Activated CD4-positive, alpha-beta T cell treated with anti-CD3 and anti-CD28 coated beads, Interleukin-2, amount 50 U/mL, for 4 hours (primary cell): ENCODE measurements at regions not wholly inside any gene's neighbourhood (a gene's known extent, or its start where the extent isn't known, plus 50 kb on each side); places are given as distances from the start of the nearest gene placed in this dataset.

Experiments
- DNase-seq, 2 experiments: peaks; one replicate each; pipeline ENCODE4 v3.0.0-alpha.2; 2020

DNA sequence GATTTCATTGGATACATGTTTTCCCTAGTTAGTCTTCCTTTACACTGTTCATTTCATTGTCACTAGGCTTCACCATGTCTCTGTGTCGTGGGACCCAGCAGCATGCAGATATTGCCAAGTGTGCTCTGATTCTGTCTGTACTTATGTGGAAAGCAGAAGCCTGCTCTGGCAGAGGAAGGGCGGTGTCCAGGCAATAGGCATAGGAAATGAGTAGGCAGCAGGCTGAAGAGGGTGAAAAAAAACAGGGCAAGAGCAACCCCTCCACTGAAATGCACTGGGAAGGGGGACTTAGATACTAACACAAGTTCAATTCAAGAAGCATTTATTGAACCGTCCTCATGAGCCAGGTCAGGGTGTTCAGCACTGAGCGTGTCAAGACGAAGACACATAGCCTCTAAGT lies 85.2 kb upstream of the VAV3 start:
- DNase-seq: no peak

DNA sequence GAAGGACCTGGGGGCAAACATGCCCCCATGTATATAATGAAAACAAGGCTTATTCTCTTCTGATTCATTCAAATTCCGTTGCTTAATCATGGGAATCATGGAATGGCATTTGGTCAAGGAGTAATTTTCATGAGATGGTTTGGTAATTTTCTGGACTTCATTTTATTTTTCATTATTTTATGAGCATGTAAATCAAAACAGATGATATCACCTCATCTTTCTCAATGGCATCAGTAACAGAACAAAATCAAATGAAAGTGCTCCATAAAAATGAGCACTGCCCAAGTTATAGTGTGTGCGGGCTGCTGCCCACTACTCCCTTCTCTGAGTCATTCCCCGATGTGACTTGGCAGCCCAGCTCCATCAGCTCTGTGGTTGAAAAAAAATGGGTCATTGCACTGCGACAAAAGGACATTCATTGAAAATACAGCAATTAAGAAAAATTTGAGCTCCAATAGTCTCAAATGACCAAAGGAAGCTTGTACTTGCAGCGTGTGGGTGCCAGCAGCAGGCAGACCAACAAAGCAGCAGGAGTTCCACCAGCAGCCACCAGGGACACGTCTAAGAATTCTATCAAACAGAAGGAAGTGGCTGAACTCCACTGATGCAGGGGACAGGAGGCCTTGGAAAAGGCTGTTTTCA lies 84.3 kb upstream of the VAV3 start:
- DNase-seq: peak in 1 of 2 experiments; percentile 3

GRCh38 chr1:108048301-108049177 lies 83.6 kb upstream of the VAV3 start:
- DNase-seq: no peak

DNA sequence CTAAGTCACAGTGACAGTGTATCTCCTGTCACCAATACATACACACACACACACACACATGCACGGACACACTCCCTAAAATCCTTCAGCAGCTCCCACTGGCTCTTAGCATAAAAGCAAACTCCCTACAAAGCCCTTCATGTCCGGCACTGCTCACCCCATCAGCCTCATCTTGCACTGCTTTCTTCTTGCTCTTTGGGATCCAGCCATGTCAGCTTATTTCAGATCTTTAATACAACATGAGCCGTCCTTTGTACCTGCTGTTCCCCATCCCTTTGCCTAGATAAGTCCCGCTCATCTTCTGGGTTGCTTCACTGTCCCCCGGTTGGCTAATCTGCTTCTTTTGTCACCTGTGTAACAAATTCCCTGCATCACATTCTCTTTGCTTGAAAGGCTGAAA lies 82.1 kb upstream of the VAV3 start:
- DNase-seq: no peak

GRCh38 chr1:108046026-108046425 lies 81.0 kb upstream of the VAV3 start:
- DNase-seq: no peak

DNA sequence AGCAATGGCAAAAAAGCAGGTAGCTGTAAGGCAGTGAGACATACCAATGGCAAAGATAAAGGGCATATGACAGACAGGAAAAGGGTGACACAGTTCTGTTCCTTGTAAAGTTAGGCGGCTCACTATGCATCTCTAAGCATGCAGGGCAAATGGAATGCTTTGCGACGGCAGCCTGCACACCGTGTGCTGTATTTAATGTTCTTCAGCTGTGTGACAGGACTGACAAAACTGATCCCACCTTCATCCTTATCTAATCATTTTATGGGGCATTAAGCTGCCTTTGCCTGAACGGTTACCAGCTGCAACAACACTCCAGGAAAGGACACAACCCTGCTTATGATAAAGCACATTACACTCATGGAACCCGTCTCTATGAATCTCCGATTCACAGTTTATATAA lies 80.5 kb upstream of the VAV3 start:
- no peak for DNase-seq

- no peak for DNase-seq
These were observed 79.3 kb upstream of the VAV3 start for GRCh38 chr1:108044318-108044717.

DNA sequence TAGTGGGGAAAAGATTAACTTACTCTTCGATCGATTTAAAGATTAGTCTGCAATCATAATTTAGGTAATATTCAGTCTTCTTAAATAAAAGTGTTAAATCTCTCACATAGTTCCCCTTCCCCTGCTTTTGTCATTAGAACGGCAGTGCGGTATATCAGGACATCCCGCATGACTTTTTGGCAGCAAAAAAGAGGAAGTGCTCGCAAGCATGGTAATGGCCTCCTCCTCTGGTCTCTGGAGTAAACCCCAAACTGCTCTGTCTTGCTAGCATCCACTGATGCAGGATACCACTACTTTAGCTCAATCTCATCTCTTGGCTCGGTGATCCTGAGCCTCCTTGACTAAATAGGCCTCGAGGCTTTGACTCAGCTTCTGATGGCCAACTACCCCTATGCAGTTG lies 78.7 kb upstream of the VAV3 start:
- no peak for DNase-seq

DNA sequence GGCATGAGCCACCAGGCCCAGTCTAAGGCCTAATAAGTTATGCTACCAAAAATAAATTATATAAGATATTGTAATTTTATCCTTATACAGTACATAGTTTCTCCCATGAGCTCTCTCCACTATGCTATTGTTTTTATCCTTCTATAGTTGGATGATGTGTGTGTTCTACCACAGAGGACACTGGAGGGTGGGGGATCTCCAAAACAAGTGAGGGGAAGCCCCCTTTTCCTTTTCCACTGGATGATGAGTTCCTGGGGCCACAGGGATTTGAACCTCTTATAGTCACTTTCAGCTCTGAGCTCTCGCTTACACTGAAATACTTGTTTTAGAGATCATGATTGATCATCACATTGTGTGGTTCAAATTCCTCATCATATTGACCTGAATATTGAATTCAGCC lies 77.6 kb upstream of the VAV3 start:
- DNase-seq: no peak

- no peak for DNase-seq
These were observed 76.6 kb upstream of the VAV3 start for GRCh38 chr1:108041360-108042142.

DNA sequence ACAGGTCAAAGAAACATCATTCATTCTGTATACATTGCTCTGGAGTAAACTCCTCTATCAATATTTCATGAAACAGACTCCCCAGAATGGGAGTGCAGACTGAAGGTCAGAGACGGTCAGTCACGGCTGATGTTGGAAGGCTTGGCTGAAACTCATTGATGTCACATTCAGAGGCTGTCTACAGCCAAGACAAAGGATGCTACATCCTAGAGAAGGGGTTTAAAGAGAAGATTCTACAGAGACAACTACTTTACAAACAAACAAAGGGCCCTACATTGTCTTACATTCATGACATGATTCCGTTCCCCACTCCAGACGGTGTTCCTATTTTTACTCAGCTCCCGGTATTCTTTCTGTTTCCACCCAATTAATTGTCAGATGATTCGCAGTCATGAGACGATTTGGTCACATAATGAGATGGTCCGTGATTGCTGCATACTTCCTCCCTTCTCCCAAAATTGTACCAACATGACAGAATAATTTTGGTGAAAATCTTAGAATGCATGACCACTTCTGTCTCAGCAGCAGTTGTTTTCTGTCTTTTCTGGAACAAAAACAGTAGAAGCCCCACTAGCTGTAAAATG lies 73.8 kb upstream of the VAV3 start:
- no peak for DNase-seq

GRCh38 chr1:108036796-108037562 lies 72.0 kb upstream of the VAV3 start:
- no peak for DNase-seq

DNA sequence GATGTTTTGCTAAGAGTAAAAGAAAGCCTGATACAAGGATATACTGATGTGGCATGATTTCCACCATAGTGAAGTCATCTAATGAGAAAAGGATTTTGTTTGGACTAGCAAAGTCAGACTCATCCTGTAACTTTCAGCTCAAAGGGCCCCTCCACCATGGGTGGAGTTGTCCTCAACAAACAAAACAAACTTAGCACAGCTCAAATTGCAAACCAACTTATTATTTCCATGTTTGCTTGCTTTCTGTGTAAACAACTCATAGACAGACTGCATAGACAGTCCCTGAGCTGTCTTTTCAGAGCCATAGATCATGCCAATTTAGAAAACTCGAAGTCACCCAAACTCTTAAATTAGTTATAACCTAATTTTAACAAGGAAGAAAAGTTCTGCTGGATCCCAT lies 69.4 kb upstream of the VAV3 start:
- DNase-seq: no peak

DNA sequence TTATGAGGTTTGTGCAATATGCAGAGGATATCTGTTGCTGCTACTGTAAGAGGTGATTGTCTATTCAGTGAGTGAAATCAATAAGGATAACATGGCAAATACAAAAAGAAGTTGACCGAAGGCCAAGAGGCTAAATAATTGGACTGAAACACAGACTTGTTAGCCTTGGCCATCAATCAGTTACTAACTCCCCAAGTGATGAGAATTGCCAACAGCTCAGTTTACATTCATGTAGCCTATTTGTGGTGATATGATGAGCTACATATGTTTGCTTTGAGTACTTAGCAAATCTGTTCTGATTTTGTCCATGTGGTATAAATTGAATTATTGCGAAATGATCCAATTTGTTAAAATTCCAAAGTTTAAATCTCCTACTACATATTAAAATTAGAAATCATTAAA lies 68.6 kb upstream of the VAV3 start:
- DNase-seq: no peak

DNA sequence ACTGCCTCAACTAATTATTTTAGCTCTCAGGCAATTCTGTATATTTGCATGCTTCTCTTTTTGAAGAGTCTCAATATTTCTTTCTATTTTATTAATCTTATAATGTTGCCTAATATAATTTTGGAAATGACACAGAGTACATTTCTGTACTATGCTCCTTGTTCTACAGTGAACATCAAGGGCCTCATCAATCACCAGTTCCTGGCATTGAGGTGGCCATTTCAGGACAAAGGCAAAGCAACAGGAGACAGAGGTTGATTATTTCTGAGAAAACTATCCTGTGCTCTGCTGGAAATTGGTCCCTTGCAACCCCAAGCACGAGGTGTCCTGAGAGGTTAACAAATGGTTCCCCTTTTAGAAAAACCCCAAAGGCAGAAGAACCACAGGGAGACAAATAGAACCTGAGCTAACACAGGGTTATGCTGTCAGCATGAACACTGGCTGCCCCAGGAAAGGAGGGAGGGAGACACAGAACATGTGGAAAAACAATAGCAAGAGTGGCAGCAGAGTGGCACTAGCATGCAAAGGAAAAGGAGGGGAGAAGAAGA lies 63.9 kb upstream of the VAV3 start:
- no peak for DNase-seq

- no peak for DNase-seq
These were observed 62.4 kb upstream of the VAV3 start for GRCh38 chr1:108027389-108027788.

GRCh38 chr1:108017698-108018097 lies 52.7 kb upstream of the VAV3 start:
- DNase-seq: no peak

DNA sequence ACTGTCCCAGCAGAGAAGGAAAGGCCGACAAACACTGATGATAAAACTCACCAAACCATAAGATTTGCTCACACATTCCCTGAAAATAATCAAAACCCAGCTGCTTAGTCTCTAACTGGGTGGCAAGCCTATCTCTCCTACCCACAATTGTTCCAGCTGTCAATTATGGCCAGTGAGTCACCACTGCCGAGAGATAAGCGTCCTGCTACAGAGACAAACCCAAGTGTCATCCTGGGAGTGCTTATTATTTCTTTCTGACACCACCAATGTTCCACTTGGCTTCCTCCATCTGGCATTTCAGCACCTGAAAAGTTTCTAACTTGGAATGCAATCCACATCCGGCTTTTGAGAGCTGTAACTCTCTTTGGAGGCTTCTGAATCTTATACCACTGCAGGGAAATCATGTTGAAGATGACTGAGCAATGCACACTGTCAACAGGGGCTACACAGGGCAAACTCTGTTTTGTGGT lies 51.5 kb upstream of the VAV3 start:
- DNase-seq: no peak
